HG02970 (cell line): ENCODE measurements at regions not wholly inside any gene's neighbourhood (a gene's known extent, or its start where the extent isn't known, plus 50 kb on each side); places are given as distances from the start of the nearest gene placed in this dataset.
"Not testable (repeated sequence)": the region's sequence is repeated elsewhere in the genome, so short reads cannot be mapped to it uniquely, and the experiment has no call there.

Experiments
- ATAC-seq: cut with Tn5 transposase; IDR thresholded peaks from one replicate; pipeline ENCODE4 v1.9.1; 2021; ENCODE audit warnings: mild to moderate bottlenecking, moderate library complexity, moderate number of reproducible peaks; ENCODE audit not compliant: unreplicated experiment, low FRiP score

GRCh38 chr2:53543083-53543482 is 224.5 kb upstream of the CHAC2 start:
- ATAC-seq = no peak

GRCh38 chr2:53536583-53537361 is 230.8 kb upstream of the CHAC2 start:
- ATAC-seq = no peak

DNA sequence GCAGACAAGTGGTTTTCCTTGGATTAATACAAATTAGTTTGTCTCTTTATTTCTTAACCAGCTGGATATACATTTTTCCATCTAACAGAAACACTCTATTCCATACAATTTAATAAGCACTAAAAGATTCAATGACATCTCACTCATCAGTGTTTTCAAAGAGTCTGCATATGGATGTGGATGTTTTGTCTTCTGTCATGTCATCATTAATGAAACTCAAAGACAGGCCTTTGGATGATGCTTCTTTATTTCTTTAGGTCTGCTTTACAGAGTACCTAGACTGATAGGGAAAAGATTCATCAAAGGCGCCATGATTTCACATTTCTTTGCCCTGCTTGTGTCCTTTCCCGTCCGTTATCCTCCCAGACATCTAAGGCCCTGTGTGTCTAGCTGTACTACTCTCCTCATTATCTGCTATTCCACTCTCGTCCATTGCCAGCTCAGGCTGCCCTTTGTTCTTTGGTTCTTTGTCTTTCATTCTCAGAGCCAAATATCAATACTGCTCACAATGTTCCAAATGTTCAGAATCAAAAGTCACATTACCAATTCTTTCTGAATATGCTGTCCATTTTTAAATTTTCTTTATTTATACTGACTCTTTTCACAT is 232.3 kb upstream of the CHAC2 start:
- ATAC-seq = no peak

DNA sequence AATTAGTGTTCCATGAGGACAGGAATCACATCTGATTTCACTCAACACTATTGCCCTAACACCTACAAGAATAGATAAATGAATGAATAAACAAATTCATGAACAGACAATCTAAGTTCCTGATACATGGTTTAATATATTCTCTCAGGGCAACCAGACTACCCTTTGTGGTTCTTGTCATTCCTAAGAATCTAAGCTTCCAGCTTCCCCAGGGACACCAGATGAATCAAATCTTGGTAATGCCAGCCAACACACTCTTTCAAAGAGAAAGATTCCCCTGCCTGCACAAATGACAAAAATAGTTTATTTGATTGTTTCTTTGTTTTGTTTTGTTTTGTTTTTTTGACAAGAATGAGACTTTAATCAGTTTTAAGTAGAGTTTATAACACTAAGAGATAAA is 237.5 kb upstream of the CHAC2 start:
- ATAC-seq = no peak

- no peak for ATAC-seq
Measured at GRCh38 chr2:53527056-53527455, 240.5 kb upstream of the CHAC2 start.

DNA sequence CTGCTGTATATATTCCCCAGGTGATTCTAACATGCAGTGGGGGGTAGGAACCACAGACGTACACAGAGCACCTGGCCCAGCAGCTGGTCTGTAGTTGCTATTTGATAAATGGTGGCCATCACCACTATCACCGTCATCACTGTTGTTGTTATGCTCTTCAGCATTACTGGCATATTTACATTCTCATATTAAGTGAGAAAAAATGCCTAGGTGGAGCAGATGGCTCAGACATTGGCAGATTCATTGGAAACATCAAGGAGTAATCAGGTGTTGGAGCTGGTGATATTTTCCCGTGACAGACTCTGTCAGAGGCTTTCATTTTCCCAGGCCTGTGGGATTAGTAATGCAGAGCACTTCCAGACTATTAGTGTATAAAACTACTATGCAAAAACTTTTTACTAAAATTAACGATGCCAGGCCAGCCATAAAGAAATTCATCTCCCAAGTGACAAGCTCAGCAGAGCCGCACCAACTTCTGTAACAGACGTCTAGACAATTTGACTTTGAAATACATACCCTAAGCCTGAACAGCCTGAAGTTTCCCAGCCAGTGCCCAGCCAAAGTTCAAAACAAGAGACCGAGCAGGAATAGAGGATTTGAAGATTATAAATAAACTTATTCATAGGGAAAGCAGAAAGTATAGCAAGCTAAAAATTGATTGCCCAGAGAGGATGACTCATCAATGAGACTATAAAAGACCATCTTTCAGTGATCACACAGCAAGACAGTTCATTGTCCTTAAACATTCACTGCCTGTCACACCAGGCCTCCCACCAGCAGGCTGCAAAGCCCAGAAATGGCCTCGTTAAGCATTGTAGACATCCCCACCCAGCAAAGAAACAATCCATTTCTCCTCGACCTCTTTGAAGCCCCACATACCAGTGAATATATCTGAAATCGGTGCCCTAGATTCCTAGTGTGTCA is 247.4 kb upstream of the CHAC2 start:
- no peak for ATAC-seq

- no peak for ATAC-seq
Measured at GRCh38 chr2:53517406-53517805, 250.2 kb upstream of the CHAC2 start.

DNA sequence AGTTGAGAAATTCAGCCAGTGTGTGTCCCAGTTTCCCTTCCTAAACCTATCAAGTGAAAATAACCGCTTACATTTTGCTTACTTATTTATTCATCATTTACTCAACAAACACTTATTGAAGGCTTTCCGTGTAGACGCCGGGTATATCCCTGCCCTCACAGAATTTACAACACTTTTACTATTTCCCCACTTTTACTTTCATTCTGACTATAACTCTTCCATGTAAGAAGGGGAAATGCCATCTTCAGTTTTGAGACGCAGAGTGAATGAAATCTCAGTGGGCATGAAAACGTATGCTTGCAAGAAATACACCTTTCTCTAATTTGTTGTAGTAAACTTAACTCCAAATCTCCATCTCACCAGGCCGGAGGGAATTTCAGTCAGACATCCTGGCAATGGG is 251.0 kb upstream of the CHAC2 start:
- ATAC-seq = no peak

GRCh38 chr2:53515435-53516332 is 251.9 kb upstream of the CHAC2 start:
- ATAC-seq = no peak

- ATAC-seq = no peak
Measured at GRCh38 chr2:53513167-53513666, 254.4 kb upstream of the CHAC2 start.

GRCh38 chr2:53512071-53512826 is 255.4 kb upstream of the CHAC2 start:
- ATAC-seq = no peak

DNA sequence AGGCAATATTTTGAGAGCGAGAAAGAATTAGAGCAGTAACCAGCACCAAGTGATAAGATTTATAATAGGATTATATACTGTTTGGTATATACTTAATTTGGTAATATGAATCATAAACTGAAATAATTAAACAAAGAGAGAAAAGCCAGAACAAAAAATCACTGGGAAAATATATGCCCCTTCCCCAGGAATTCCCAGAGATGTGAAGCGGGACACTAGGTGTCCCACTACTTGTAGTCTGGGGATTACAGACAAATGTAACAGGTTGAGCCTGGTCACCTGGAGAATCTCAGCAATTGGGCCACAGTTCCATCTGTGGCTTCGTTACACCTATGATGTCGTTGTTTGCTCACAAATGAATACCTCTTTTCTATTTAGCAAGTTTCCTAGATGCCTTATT is 256.1 kb upstream of the CHAC2 start:
- ATAC-seq = no peak

DNA sequence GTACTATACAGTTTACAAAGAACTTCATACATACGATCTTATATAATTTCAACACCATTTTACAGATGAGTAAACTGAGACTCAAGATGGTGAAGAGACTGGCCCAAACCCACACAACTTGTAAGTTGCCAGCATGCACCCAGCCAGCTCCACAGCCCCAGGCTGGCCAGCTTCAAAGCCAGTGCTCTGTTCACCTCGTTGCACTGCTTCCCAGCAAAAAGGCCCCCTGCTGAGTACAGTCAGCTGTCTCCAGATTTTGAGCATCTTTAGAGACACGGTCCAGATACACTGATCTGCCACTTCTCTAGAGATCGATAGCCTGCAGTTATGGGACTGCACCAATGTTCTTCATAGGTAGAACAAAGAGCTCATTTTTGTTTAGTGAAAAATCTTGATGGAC is 257.2 kb upstream of the CHAC2 start:
- no peak for ATAC-seq

DNA sequence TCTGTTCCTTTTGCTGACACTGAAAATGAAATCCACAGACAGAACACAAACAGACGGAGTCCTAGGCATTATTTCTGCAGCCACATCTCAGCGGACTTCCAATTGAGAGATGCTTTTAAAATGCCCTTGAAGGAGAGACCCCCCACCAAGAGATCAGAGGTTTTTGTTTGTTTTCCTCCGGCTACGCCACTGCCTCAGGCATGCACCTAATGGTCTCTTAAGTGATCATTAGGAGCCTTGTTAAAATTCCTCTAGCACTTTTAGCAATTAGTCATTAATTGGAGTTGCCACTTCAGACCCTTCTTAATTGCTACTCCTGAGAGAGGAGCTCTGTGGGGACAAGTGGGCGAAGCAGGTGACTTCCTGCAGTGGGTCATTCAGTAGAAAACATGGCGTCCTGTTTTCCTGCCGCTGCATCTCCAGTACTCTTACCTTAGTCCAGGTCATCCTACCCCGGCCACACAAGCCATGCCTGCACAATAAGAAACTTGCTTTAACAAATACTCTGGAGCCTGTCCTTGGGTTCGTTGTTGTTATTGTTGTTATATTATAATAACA is 257.7 kb upstream of the CHAC2 start:
- ATAC-seq = no peak

DNA sequence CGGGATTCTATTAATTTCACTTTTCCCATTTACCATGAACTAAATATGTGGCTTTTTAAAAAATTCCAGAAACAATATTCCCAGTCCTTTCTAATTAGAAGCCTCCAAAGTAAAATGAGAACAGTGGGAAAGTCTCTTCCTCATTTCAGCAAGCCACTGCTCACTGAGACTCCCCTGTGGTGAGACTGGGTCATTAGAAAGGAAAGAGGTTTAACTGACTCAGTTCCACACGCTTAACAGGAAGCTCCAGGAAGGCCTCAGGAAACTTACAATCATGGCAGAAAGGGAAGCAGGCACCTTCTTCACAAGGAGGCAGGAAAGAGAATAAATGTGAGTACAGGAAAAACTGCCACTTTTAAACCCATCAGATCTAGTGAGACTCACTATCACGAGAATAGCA is 258.9 kb upstream of the CHAC2 start:
- ATAC-seq = no peak

DNA sequence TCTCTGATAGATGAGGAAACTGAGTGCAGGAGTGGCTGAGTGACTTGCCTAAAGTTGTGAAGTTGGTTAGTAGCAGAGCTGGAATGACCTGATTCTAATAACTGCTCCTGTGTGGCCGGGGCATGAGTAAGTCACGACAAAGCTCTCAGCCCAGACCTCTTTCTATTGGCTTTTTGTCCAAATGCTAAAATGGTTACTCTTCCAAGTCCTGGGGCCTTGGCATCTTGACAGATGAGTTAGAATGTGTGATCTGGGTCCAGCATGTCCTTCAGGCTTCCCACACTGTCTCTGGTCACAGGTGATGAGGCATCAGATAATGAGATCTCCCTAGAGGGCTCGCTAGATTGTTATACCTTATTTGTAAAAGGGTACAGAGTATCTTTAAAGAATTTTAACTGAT is 260.5 kb upstream of the CHAC2 start:
- ATAC-seq = not testable (repeated sequence)

GRCh38 chr2:53505826-53506225 is 261.8 kb upstream of the CHAC2 start:
- no peak for ATAC-seq

GRCh38 chr2:53504507-53504906 is 263.1 kb upstream of the CHAC2 start:
- no peak for ATAC-seq

DNA sequence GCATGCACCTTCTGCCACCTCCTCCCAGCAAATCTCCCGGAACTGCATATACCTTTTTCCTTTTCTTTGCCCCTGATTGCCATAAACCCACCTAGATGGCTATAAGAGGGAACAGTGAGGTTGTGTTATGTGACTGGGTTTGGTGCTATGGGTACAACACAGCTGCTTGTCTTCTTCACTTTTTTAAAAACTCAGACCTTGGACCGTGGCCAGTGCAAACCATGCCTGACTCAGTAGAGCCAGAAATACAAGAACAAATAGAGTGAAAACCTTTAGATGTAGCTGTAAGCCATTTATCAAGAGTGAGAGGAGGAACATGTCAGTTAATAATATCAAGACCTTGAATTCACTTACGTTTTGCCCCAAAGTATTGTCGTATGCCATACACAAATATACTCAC is 267.4 kb upstream of the CHAC2 start:
- ATAC-seq = no peak
